ENCODE measurements at regions not wholly inside any gene's neighbourhood (a gene's known extent, or its start where the extent isn't known, plus 50 kb on each side); places are given as distances from the start of the nearest gene placed in this dataset.

DNA sequence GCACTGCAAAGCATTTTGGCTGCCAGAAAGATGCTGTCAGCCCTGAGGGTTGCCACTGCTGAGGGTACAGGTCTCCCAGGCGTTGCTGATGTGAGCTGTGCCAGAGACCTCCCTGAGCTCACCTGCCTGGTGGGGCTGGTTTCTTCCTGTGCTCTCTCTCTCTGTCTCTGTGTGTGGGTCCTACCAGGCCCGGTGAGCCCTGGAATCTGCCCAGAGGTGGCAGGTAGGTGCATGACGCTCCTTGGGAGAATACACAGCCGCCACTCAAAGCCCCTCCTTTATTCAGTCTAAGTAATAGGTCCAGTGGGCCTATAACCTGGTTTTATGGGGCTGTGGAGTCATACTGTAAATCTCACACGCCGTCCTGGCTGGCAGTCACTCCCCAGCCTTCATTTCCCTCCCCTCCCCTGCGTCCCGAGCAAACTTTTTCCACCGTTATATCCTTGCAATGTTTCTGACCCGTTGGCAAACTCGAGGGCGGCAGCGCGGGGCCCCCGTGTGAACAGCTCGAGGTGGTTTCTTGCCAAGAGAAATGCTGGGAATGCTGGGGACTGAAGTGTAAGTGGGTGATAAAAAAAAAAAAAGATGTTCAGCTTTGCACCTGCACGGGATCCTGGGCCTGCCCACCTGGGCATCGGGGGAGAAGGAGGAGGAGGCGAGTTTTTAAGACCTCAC is 245.9 kb downstream of the CRLF2 start:
- TF ChIP-seq EP300 (IDR thresholded peaks at IDR 0.05) (no peak), POLR2A (IDR thresholded peaks at IDR 0.05) (no peak)
